ENCODE measurements at regions not wholly inside any gene's neighbourhood (a gene's known extent, or its start where the extent isn't known, plus 50 kb on each side); places are given as distances from the start of the nearest gene placed in this dataset.
"Not testable (repeated sequence)": the region's sequence is repeated elsewhere in the genome, so short reads cannot be mapped to it uniquely, and the experiment has no call there.

GRCh38 chr1:243074224-243074623 lies 180.9 kb downstream of the CEP170 start:
- H4K20me1 ChIP-seq (ENCODE audit: insufficient read depth, low read length); H2AFZ ChIP-seq (ENCODE audit: insufficient read depth, low read depth, low read length, poor library complexity, severe bottlenecking); DNase-seq; H3K4me1 Mint-ChIP-seq; H3K27me3 ChIP-seq (ENCODE audit: control insufficient read depth in 2 of 2, insufficient read depth in 2 of 2, low read length in 2 of 2); H3K9me3 ChIP-seq (replicated peaks in 1 of 2; ENCODE audit: control insufficient read depth in 1 of 2, insufficient read depth in 1 of 2, low read length in 2 of 2); H3K4me3 Mint-ChIP-seq; H3K79me2 ChIP-seq (ENCODE audit: insufficient read depth, low read length); intact Hi-C loops (cut with micrococcal nuclease); H3K27ac ChIP-seq (ENCODE audit: low read depth in 1 of 2, low read length in 2 of 2); H3K9me3 Mint-ChIP-seq; H3K4me1 ChIP-seq (ENCODE audit: control insufficient read depth in 1 of 2, insufficient read depth in 2 of 2, low read length in 2 of 2); H3K36me3 Mint-ChIP-seq; H3K36me3 ChIP-seq (replicated peaks in 1 of 2; ENCODE audit: control insufficient read depth in 1 of 2, insufficient read depth in 2 of 2, low read length in 2 of 2); H3K27ac Mint-ChIP-seq; H3K9ac ChIP-seq (ENCODE audit: insufficient read depth, low read length, poor library complexity, severe bottlenecking); H3K4me3 ChIP-seq (replicated peaks in 1 of 3; ENCODE audit: low read depth in 2 of 3, low read length in 3 of 3); H3K4me2 ChIP-seq (replicated peaks; ENCODE audit: extremely low read depth, low read length, poor library complexity, severe bottlenecking); H3K27me3 Mint-ChIP-seq (ENCODE audit: low read depth in 3 of 3): not testable (repeated sequence)
- no CpG with 5 or more reads among the region's 5 CpGs for WGBS (ENCODE audit: insufficient coverage)

GRCh38 chr1:243067056-243067455 lies 188.0 kb downstream of the CEP170 start:
- H3K27me3 ChIP-seq (ENCODE audit: control insufficient read depth in 2 of 2, insufficient read depth in 2 of 2, low read length in 2 of 2); H3K9me3 ChIP-seq (replicated peaks in 1 of 2; ENCODE audit: control insufficient read depth in 1 of 2, insufficient read depth in 1 of 2, low read length in 2 of 2); H3K79me2 ChIP-seq (ENCODE audit: insufficient read depth, low read length); H4K20me1 ChIP-seq (ENCODE audit: insufficient read depth, low read length); H3K27ac ChIP-seq (ENCODE audit: low read depth in 1 of 2, low read length in 2 of 2); H3K4me2 ChIP-seq (replicated peaks; ENCODE audit: extremely low read depth, low read length, poor library complexity, severe bottlenecking); H3K4me3 Mint-ChIP-seq; H3K4me3 ChIP-seq (replicated peaks in 1 of 3; ENCODE audit: low read depth in 2 of 3, low read length in 3 of 3); intact Hi-C loops (cut with micrococcal nuclease); H3K4me1 ChIP-seq (ENCODE audit: control insufficient read depth in 1 of 2, insufficient read depth in 2 of 2, low read length in 2 of 2); H3K36me3 ChIP-seq (replicated peaks in 1 of 2; ENCODE audit: control insufficient read depth in 1 of 2, insufficient read depth in 2 of 2, low read length in 2 of 2); H3K4me1 Mint-ChIP-seq; H3K27ac Mint-ChIP-seq; H3K27me3 Mint-ChIP-seq (ENCODE audit: low read depth in 3 of 3); H3K9ac ChIP-seq (ENCODE audit: insufficient read depth, low read length, poor library complexity, severe bottlenecking); H3K36me3 Mint-ChIP-seq; H3K9me3 Mint-ChIP-seq; H2AFZ ChIP-seq (ENCODE audit: insufficient read depth, low read depth, low read length, poor library complexity, severe bottlenecking); DNase-seq: not testable (repeated sequence)
- no CpG with 5 or more reads among the region's 7 CpGs for WGBS (ENCODE audit: insufficient coverage)

GRCh38 chr1:243061965-243062364 lies 193.1 kb downstream of the CEP170 start:
- H3K4me3 Mint-ChIP-seq; DNase-seq; H3K27ac Mint-ChIP-seq; H3K27me3 Mint-ChIP-seq (ENCODE audit: low read depth in 3 of 3); H3K36me3 ChIP-seq (replicated peaks in 1 of 2; ENCODE audit: control insufficient read depth in 1 of 2, insufficient read depth in 2 of 2, low read length in 2 of 2); H3K9me3 ChIP-seq (replicated peaks in 1 of 2; ENCODE audit: control insufficient read depth in 1 of 2, insufficient read depth in 1 of 2, low read length in 2 of 2); H4K20me1 ChIP-seq (ENCODE audit: insufficient read depth, low read length); H2AFZ ChIP-seq (ENCODE audit: insufficient read depth, low read depth, low read length, poor library complexity, severe bottlenecking); H3K9me3 Mint-ChIP-seq; H3K27me3 ChIP-seq (ENCODE audit: control insufficient read depth in 2 of 2, insufficient read depth in 2 of 2, low read length in 2 of 2); H3K4me1 ChIP-seq (ENCODE audit: control insufficient read depth in 1 of 2, insufficient read depth in 2 of 2, low read length in 2 of 2); H3K4me3 ChIP-seq (replicated peaks in 1 of 3; ENCODE audit: low read depth in 2 of 3, low read length in 3 of 3); intact Hi-C loops (cut with micrococcal nuclease); H3K4me1 Mint-ChIP-seq; H3K4me2 ChIP-seq (replicated peaks; ENCODE audit: extremely low read depth, low read length, poor library complexity, severe bottlenecking); H3K36me3 Mint-ChIP-seq; H3K27ac ChIP-seq (ENCODE audit: low read depth in 1 of 2, low read length in 2 of 2); H3K9ac ChIP-seq (ENCODE audit: insufficient read depth, low read length, poor library complexity, severe bottlenecking); H3K79me2 ChIP-seq (ENCODE audit: insufficient read depth, low read length): not testable (repeated sequence)
- whole genome bisulfite sequencing (ENCODE audit: insufficient coverage): no CpG with 5 or more reads among the region's 6 CpGs

- H3K4me2 ChIP-seq (replicated peaks; ENCODE audit: extremely low read depth, low read length, poor library complexity, severe bottlenecking); H3K27me3 Mint-ChIP-seq (ENCODE audit: low read depth in 3 of 3); H3K27ac ChIP-seq (ENCODE audit: low read depth in 1 of 2, low read length in 2 of 2); H4K20me1 ChIP-seq (ENCODE audit: insufficient read depth, low read length); H3K9me3 ChIP-seq (replicated peaks in 1 of 2; ENCODE audit: control insufficient read depth in 1 of 2, insufficient read depth in 1 of 2, low read length in 2 of 2); H3K79me2 ChIP-seq (ENCODE audit: insufficient read depth, low read length); H3K27ac Mint-ChIP-seq; H3K36me3 Mint-ChIP-seq; H3K4me3 ChIP-seq (replicated peaks in 1 of 3; ENCODE audit: low read depth in 2 of 3, low read length in 3 of 3); H3K4me1 Mint-ChIP-seq; H3K9ac ChIP-seq (ENCODE audit: insufficient read depth, low read length, poor library complexity, severe bottlenecking); H3K27me3 ChIP-seq (ENCODE audit: control insufficient read depth in 2 of 2, insufficient read depth in 2 of 2, low read length in 2 of 2); H3K4me1 ChIP-seq (ENCODE audit: control insufficient read depth in 1 of 2, insufficient read depth in 2 of 2, low read length in 2 of 2); intact Hi-C loops (cut with micrococcal nuclease); DNase-seq; H3K4me3 Mint-ChIP-seq; H2AFZ ChIP-seq (ENCODE audit: insufficient read depth, low read depth, low read length, poor library complexity, severe bottlenecking); H3K36me3 ChIP-seq (replicated peaks in 1 of 2; ENCODE audit: control insufficient read depth in 1 of 2, insufficient read depth in 2 of 2, low read length in 2 of 2): not testable (repeated sequence)
- peaks cover 0 to 10% (median 5%) of the 10 kb centered on the region in 7 donors for H3K9me3 Mint-ChIP-seq
- WGBS (ENCODE audit: insufficient coverage): 84% methylated on average over 9 of the region's 22 CpGs
These were observed 199.6 kb downstream of the CEP170 start for GRCh38 chr1:243055510-243055909.

Data from CD14-positive monocyte (primary cell).